Amniotic stem cell (primary cell): ENCODE measurements at regions not wholly inside any gene's neighbourhood (a gene's known extent, or its start where the extent isn't known, plus 50 kb on each side); places are given as distances from the start of the nearest gene placed in this dataset.
"Not testable (repeated sequence)": the region's sequence is repeated elsewhere in the genome, so short reads cannot be mapped to it uniquely, and the experiment has no call there.

Experiments
- DNase-seq: peaks from one replicate; lab custom pipeline; 2025; lab: John Stamatoyannopoulos, UW

- no peak for DNase-seq
Measured at GRCh38 chr2:8334866-8335325, 347.0 kb upstream of the ID2 start.

DNA sequence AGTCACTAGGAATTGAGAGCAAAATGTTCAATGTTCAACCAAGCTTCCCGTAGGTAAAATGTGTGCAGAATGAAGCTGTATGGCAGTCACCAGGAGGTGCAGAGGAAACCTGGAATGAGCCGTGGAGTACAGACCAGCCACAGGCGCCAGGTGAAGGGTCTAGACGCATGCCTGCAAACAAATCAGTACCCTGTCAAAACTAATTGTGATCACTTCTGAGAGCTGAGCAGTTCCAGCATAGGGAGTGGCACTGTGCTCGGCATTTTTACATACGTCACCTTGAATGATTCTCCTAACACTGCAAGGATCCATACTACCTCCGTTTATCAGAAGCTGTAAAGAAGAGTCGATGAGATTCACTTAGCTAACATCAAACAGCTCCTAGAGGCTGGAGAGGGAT is 346.1 kb upstream of the ID2 start:
- no peak for DNase-seq

GRCh38 chr2:8337321-8337720 is 344.5 kb upstream of the ID2 start:
- DNase-seq, result no peak

- DNase-seq, result no peak
Measured at GRCh38 chr2:8342407-8342806, 339.4 kb upstream of the ID2 start.

DNA sequence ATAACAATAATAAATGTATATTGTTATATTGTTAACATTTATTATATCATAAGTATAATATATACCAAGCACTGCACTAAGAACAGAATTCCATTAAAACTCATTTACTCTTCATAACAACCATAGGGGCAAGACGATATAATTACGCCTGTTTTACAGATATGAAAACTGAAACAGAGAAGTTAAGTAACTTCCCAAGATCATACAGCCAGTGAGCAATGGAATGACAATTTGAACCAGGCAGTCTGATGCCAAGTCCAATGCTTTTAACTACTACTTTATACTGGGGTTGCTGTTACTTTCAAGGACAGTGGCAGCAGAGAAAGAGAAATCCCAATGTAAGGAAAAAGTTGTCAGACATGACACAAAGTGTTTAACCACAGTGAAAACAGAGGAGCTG is 338.8 kb upstream of the ID2 start:
- DNase-seq, result no peak

GRCh38 chr2:8344144-8345097 is 337.4 kb upstream of the ID2 start:
- DNase-seq, result no peak

DNA sequence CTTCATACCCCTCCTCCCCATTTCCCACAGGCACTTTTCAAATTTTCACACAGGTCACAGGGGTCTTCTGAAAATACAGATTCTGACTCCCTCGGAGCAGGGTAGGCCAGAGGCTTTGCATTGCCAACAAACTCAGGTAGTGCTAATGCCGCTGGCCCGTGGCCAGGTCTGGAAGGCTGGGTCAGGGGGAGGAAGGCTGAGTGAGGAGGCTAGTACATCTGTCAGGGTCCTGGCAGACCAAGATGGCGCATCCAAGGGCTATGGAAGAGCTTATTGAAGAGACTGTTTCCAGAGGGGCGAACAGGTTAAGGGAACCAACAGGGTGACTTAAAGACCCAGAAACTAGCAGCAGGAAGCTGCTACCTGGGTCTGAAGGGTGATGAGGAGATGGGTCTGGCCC is 336.7 kb upstream of the ID2 start:
- DNase-seq, result no peak

DNA sequence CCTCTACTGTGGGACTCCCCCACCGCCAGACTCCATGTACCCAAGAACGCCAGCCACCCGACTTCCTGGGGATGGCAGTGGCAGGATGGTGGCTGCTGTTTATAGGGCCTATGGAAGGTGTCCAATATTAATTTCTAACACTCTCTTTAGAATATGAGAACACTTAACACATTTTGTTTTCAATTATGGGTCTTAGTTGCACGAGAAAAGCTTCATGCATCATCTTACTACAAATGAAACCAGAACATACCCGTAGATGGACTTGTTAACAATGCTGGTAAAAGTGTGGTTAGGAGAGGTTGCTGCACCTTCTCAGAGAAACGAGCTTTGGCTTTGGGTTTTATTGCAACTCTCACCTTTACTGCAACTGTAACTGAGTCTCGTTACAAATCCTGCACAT is 335.6 kb upstream of the ID2 start:
- no peak for DNase-seq

- no peak for DNase-seq
Measured at GRCh38 chr2:8346706-8347430, 335.0 kb upstream of the ID2 start.

DNA sequence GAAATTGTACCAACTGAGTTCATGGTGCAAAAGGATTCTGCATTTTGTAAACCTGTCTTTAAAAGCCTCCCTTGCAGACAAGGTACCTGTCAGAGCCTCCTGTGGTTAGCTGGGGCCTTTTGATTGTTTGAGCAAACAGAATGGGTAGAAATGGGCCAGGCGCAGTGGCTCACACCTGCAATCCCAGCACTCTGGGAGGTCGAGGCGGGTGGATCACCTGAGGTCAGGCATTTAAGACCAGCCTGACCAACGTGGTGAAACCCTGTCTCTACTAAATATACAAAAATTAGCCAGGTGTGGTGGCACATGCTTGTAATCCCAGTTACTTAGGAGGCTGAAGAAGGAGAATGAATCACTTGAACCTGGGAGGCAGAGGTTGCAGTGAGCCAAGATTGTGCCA is 332.9 kb upstream of the ID2 start:
- not testable (repeated sequence) for DNase-seq

- DNase-seq, result no peak
Measured at GRCh38 chr2:8352296-8352695, 329.6 kb upstream of the ID2 start.

DNA sequence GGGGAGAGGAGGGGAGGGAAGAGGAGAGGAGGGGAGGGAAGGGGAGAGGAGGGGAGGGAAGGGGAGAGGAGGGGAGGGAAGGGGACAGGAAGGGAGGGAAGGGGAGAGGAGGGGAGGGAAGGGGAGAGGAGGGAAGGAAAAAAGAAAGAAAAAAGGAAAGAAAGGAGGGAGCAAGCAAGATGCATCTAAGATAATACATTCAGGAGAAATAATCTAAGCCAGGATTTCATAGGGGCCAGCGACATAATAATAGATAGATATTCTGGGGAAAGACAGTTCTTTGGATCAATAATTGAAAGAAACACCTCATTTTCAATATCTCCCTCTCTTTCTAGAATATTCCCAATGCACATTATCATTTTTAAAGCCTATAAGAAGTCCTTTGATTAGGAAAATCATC is 328.9 kb upstream of the ID2 start:
- no peak for DNase-seq

DNA sequence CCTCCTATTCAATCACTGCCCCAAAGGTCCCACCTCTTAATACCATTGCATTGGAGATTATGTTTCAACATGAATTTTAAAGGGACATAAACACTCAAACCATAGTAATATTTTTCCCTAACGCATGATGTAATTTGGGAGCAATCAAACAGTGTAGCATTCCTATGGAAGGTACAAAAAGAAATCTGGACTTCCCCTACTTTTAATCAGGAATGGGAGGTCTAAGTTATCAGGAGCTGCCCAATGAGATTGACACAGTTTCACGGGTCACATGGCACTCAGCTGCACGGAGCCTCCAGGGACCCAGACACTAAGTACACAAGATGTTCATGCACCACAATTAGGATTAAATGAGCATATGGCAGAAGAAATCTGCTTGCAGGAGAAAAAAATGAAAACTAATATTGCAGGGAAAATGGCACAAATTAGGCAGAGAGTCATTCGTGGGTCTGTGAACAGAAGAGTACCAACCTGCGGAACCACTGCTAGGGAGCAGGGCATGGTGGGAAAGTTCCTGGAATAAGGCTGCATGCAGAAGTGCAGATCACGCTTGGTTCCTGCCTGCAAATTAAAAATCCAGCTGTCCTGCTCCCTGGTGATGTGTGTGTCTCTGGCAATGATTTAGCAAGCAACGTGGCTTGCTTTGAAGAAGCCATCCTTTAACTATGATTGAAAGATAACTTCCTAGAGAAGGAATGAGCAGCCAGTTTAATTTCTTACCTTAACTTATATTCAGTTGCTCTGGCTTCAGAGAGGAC is 326.6 kb upstream of the ID2 start:
- DNase-seq, result no peak

- DNase-seq, result no peak
Measured at GRCh38 chr2:8357738-8358518, 323.9 kb upstream of the ID2 start.

DNA sequence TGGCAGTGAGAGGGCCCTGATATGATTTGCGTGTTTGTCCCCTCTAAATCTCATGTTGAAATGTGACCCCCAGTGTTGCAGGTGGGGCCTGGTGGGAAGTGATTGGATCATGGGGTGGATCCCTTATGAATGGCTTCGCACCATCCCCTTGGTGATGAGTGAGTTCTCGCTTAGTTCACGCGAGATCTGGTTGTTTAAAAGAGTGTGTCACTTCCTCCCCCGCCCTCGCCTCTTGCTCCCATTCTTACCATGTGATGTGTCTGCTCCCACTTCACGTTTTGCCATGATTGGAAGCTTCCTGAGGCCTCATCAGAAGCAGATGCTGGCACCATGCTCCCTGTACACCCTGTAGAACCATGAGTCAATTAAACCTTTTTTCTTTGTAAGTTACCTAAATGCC is 319.9 kb upstream of the ID2 start:
- DNase-seq, result no peak

DNA sequence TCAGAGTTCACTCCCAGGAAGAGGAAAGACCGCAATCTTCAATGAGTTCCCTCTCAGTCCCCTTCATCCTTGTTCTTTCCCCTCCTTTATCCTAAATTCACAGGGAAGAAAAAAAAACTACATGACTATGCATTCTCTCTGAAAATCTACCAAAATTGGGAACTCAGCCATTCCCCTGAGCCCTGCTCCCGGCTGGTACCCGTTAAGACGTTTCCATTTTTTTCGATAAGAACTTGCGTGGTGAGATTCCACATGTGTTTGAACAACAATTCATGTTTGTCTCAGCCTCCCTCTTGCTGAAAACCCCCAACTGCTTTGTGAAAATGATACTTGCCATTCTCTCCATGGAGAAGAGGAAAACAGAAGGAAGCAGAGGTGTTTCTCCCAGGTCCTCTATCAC is 318.7 kb upstream of the ID2 start:
- DNase-seq, result no peak

DNA sequence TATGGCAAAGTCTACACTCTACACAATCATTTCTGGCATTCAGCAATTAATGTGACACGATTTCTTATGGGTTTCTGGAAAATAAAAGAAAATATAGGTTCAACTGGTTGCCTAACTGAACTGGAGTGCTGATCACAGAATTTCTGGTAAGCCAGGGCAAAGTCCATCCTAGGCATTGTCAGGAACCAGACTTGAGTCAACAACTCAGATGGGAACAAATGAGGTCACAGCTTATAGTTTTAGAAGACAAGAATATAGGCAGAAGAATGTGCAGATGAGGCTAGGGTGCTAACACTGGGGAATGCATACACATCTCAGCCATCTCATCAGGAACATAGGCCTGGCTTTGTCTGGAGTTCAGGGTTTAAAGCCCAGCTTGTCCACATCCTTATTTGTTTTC is 317.2 kb upstream of the ID2 start:
- DNase-seq, result no peak

DNA sequence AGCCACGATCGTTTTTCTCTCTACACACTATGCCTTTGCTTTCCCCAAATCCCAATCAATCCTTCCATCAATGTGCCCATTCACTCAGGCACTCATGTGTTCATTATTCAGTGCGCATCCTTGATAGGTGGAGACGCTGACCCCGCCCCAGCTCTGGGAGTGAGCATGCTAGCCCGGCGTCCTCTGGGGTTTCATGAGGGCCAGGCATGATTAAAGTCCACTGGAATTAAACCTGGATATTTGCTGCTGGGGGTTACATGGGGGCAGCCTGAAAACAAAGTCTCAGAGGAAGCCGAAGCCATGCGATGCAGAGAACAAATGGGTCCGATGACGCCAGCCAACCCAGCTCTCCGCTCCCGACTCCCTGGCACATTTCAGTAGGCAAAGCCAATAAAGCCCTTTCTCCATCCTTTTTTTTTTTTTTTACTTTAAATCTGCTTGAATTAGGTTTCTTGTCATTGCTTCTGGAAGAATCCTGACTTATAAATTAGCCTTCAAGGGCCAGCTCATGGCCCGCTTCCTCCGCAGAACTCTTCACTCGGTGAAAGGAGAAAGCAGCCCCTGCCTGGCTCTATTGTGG is 316.4 kb upstream of the ID2 start:
- DNase-seq, result no peak

DNA sequence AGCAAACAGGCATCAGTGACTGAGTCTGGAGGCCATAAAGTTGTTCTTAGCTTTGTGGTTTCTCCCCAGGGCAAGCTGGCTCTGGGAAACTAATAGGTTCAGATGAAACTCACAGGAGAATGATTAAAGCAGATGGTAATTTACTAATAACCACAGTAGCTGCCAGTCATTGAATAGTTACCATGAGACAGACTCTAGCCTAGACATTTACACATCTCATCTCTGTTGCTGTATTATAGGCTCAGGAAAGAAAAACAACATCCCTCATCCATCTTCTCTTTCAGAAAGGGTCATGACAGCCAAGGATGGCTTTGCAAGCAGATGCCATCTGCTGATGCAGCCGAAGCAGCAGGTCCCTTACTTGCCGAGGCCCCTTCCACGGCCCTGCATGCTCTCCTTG is 314.0 kb upstream of the ID2 start:
- DNase-seq, result no peak

GRCh38 chr2:8368463-8368862 is 313.4 kb upstream of the ID2 start:
- DNase-seq, result no peak

GRCh38 chr2:8369522-8369921 is 312.3 kb upstream of the ID2 start:
- no peak for DNase-seq
